Neutrophil (primary cell): ENCODE measurements at regions not wholly inside any gene's neighbourhood (a gene's known extent, or its start where the extent isn't known, plus 50 kb on each side); places are given as distances from the start of the nearest gene placed in this dataset.

Source experiments
- H3K27ac ChIP-seq: fragments of 200-600 bp; sonication (generic); 2 replicates; pipeline ENCODE4 v1.5.1; 2016; ENCODE audit warnings: mild to moderate bottlenecking, moderate library complexity
- H3K27me3 ChIP-seq: fragments of 200-600 bp; sonication (generic); 2 replicates; pipeline ENCODE4 v1.6.0; 2016; ENCODE audit warnings: mild to moderate bottlenecking
- H3K36me3 ChIP-seq: fragments of 200-600 bp; sonication (generic); 2 replicates; pipeline ENCODE4 v1.5.1; 2017
- H3K4me1 ChIP-seq, 2 experiments: fragments of 200-600 bp in 1 of 2; sonication (generic) in 1 of 2; 1 replicate in 1 of 2; 2 replicates in 1 of 2; pipeline versions ENCODE4 v1.5.1 to v1.6.1; 2013 to 2016; ENCODE audit warnings: low read depth in 1 of 2, low read length in 1 of 2, mild to moderate bottlenecking in 1 of 2, moderate library complexity in 1 of 2; ENCODE audit not compliant: control insufficient read depth in 1 of 2, insufficient read depth in 1 of 2
- H3K4me3 ChIP-seq, 2 experiments: fragments of 200-600 bp in 1 of 2; sonication (generic) in 1 of 2; 1 replicate in 1 of 2; 2 replicates in 1 of 2; pipeline ENCODE4 v1.5.1; 2013 to 2016; ENCODE audit warnings: low read depth in 1 of 2, low read length in 1 of 2, mild to moderate bottlenecking in 1 of 2, moderate library complexity in 1 of 2
- H3K9me3 ChIP-seq: fragments of 200-600 bp; sonication (generic); 2 replicates; pipeline ENCODE4 v1.5.1; 2016
- CTCF ChIP-seq: fragments of 200-600 bp; sonication (generic); IDR thresholded peaks from 2 replicates; pipeline ENCODE4 v1.5.1; 2016; ENCODE audit warnings: antibody characterized with exemption

GRCh38 chr6:1187293-1188131, 124.4 kb upstream of the FOXQ1 start:
- H3K9me3 ChIP-seq: no peaks in the 10 kb centered on the region
- no peaks in the 10 kb centered on the region for H3K4me1 ChIP-seq
- no peak overlapping the region for H3K4me3 ChIP-seq
- H3K36me3 ChIP-seq: no peaks in the 10 kb centered on the region
- no peak for TF ChIP-seq CTCF
- no peak overlapping the region for H3K27ac ChIP-seq
- H3K27me3 ChIP-seq: peaks cover 17% of the 10 kb centered on the region

GRCh38 chr6:1184318-1184717, 127.6 kb upstream of the FOXQ1 start:
- H3K4me1 ChIP-seq: no peaks in the 10 kb centered on the region
- H3K36me3 ChIP-seq: no peaks in the 10 kb centered on the region
- H3K27me3 ChIP-seq: peaks cover 17% of the 10 kb centered on the region
- no peak overlapping the region for H3K4me3 ChIP-seq
- no peak for TF ChIP-seq CTCF
- H3K9me3 ChIP-seq: no peaks in the 10 kb centered on the region
- no peak overlapping the region for H3K27ac ChIP-seq

GRCh38 chr6:1182722-1183521, 129.0 kb upstream of the FOXQ1 start:
- no peaks in the 10 kb centered on the region for H3K36me3 ChIP-seq
- H3K27me3 ChIP-seq: peaks cover 12% of the 10 kb centered on the region
- H3K9me3 ChIP-seq: no peaks in the 10 kb centered on the region
- no peak for TF ChIP-seq CTCF
- H3K4me3 ChIP-seq: no peak overlapping the region
- H3K27ac ChIP-seq: no peak overlapping the region
- H3K4me1 ChIP-seq: no peaks in the 10 kb centered on the region

GRCh38 chr6:1181939-1182605, 129.8 kb upstream of the FOXQ1 start:
- no peaks in the 10 kb centered on the region for H3K4me1 ChIP-seq
- H3K27me3 ChIP-seq: peaks cover 8% of the 10 kb centered on the region
- no peak overlapping the region for H3K27ac ChIP-seq
- TF ChIP-seq CTCF: no peak
- no peaks in the 10 kb centered on the region for H3K36me3 ChIP-seq
- H3K4me3 ChIP-seq: no peak overlapping the region
- no peaks in the 10 kb centered on the region for H3K9me3 ChIP-seq

GRCh38 chr6:1179571-1180459, 132.1 kb upstream of the FOXQ1 start:
- Histone ChIP-seq H3K27me3 (peaks cover 8% of the 10 kb centered on the region), H3K9me3 (no peaks in the 10 kb centered on the region), H3K4me3 (no peak overlapping the region), H3K27ac (no peak overlapping the region), H3K36me3 (no peaks in the 10 kb centered on the region), H3K4me1 (no peaks in the 10 kb centered on the region)
- no peak for TF ChIP-seq CTCF
